ENCODE measurements at regions not wholly inside any gene's neighbourhood (a gene's known extent, or its start where the extent isn't known, plus 50 kb on each side); places are given as distances from the start of the nearest gene placed in this dataset.

- no peak for DNase-seq
Observed at GRCh38 chr9:28653216-28653615, 1079.9 kb upstream of the C9orf72 start.

DNA sequence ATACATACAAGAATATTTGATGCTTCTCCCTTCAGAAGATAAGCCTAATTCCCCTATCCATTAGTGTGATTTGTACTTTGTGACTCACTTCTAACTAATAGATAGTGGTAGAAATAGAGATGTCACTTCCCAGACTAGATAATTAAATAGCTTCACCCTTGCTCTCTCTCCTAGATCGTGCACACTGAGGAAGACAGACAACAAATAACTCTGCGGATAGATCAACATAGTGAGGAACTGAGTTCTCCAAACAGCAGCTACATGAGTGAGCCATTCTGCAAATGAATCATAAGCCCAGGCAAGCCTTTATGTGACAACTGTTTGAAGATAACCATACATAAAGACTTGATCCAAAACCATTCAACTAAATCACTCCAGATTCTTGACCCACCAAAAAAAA lies 1083.4 kb upstream of the C9orf72 start:
- DNase-seq, result no peak

DNA sequence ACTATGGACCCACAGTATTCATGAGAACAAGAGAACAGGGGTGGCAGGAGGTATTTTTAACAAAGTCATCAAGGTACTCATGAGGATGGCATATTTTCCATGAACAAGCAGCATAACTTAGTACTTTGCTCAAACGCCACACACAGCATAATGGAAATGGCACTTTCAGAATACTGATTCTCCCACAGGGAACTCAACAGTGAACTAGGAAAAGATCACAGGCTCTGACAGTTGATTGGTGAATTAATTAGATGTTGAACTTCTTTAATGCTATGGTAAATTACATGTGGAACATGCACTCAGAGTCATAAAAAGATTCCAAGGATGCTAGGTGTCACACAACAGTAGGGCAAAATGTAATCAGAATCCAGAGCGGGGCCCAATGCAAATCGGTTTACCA lies 1088.6 kb upstream of the C9orf72 start:
- no peak for DNase-seq

- DNase-seq, result no peak
Observed at GRCh38 chr9:28662675-28663074, 1089.4 kb upstream of the C9orf72 start.

DNA sequence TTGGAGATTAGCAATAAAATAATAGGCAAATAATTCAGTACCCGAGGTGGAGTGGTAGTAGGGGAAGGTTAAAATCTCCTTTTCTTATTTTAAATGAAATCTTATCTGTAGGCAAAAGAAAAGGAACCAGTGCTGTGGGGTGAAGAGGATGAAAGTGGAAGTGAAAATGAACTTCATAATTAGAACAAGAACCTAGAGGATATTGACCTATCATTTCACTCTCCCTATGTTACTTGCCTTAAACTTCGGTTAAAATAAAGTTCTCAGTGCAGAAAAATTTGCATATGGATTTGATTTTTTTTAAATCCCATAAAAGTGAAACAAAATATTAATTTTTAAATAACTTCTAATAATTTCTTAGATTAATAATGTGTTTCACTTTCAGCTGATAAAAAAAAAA lies 1094.9 kb upstream of the C9orf72 start:
- DNase-seq, result no peak

GRCh38 chr9:28671000-28671399 lies 1097.7 kb upstream of the C9orf72 start:
- DNase-seq, result no peak

DNA sequence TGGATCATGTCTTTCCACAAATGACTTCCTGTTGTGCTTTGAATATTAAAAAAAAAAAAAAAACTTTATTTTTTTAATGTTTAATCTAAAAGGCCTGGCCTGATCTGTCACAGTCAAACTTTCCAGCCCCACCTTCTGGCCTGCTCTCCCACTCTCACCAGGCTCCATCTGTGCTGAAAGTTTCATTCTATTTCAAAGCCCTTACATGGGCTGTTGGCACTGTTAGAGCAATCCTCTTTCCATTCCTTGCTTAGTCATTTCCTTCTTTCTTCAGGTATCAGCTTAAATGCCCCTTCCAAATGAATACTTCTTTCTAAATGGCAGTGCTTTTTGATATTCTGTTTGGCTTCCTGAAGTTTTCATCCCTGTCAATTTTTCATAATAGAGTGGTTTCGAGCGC lies 1104.8 kb upstream of the C9orf72 start:
- DNase-seq, result no peak

DNA sequence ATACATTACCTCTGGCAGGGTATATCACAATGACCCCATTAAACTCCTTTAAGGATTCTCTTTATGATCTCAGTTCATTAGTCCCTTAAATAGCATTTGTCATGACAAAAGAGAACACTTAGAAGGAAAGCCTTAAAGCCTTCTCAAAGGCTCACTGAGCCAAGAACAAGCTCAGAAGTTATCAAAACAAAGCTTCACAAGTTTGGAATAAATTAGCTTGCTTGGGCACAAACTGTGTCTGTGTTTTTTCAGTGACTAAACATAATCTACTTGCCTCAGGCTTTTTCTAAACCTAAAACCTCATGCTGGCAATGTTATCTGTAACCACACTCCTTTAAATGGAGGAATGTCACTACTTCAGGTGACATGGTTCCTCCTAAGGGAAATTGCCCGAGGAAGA lies 1114.9 kb upstream of the C9orf72 start:
- no peak for DNase-seq

- no peak for DNase-seq
Observed at GRCh38 chr9:28692012-28692411, 1118.7 kb upstream of the C9orf72 start.

GRCh38 chr9:28696960-28697359 lies 1123.7 kb upstream of the C9orf72 start:
- DNase-seq, result no peak

- no peak for DNase-seq
Observed at GRCh38 chr9:28699632-28700031, 1126.4 kb upstream of the C9orf72 start.

DNA sequence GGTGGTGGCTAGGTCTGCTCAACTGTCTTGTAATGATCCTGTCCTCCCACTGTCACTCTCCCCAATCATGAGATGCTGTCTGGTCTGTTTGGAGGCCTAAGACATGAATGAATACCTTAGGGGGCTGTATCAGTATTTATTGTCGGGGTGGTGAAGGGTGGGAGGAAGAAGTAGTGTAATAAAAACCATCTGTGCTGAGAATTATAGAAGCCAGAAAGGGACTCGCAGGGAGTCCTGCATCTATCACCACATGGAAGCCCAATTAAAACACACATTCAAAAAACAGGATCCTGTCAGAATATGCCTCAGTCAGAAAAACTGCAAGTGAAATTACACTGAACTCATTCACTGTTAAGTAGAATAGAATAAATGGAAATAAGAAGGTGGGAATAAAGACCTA lies 1134.3 kb upstream of the C9orf72 start:
- no peak for DNase-seq

DNA sequence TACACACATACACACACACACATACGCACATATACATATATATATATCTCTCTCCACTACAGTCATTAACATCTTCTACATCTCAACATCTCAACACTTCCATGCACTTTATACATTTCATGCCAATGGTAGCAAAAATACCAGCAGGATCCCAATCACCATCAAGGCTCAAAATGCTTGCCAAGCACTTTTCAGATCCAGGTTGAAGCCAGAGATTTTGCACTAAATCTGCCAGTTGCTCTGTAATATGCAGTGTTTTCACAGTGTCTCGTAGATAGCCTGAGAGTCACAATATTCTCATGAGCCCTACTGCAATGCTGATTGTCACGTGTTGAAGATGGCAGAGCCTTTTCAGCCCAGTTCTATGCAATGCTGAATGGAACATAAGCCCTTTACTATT lies 1140.9 kb upstream of the C9orf72 start:
- DNase-seq, result no peak

- no peak for DNase-seq
Observed at GRCh38 chr9:28718226-28718625, 1144.9 kb upstream of the C9orf72 start.

DNA sequence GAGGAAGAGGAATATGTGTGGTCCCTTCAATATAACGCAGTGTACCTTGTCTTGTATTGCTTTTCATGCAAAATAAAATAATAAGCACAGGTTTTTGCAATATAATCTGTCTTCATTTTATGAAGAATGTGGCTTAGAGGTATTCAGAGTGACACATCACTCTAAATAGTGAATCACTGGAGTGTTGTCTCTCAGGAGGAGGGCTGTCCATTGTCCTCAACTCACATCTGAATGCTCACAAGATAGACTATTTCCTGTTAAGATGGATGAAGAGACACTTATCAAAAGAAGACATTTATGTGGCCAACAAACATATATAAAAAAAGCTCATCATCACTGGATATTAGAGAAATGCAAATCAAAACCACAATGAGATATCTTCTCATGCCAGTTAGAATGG lies 1147.5 kb upstream of the C9orf72 start:
- no peak for DNase-seq

DNA sequence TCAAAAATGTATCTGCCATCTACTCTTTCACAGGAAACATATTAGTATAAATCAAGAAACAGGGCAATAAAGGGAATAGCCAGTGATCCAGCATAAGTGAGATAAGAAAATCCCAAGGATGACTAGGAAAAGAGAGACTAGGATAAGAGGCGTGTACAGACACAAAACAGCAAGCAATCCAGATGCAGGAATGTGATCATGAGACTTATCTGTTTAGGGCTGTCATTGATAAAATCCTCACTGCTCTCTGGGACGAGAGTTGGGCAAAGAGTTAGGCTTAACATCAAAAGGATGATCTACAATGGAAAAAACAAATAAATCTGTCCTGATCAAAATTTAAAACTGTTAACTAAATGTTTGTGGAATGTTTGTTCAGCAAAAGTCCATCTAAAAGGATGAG lies 1156.8 kb upstream of the C9orf72 start:
- no peak for DNase-seq

GRCh38 chr9:28735738-28736342 lies 1162.6 kb upstream of the C9orf72 start:
- no peak for DNase-seq

DNA sequence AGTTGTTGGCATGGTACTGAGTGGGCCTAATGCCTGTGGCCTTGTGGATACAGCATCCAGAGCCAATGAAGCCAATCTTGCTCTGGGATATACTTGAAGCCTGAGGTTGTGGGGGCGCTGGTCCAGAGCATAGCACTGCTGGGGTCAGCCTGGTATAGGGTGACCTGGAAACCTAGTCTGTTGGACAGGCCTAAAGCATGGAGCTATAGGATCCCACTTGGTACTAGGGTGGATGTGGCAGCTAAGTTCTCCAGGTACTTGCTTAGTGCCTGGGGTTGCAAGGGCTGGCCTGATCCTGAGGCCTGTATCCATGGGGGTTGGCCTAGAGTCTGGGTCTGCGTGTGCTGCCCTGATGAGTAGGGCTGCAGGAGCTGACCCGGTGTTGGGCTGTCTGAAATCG lies 1168.2 kb upstream of the C9orf72 start:
- no peak for DNase-seq

DNA sequence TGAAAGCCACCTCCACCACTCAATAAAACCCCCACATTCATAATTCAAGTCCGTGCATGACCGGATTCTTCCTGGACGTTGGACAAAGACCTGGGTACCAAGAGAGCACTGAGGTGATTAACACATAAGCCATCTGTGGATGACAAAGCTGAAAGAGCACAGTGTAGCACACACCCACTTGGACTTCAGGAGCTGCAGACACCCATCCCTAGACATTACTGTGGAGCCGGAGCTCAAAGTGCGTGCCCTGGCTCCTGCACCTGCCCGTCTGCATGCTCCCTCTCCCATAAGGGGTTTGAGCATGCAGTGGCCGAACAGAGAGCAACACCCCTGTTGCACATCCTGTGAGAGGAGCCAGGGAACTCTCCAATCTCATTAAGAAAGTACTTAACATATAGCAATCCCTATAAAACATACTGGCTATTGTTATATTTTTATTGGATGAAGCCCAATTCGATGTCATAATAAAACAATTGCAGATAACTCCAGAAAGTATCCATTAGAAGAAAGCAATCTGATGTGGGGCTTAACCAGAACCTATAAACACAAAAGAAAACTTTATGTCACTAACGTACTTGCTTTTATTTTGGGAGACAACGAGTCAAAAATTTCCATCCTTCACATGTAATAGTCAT lies 1174.2 kb upstream of the C9orf72 start:
- DNase-seq, result peak; percentile 38

GRCh38 chr9:28750136-28750535 lies 1176.9 kb upstream of the C9orf72 start:
- no peak for DNase-seq

DNA sequence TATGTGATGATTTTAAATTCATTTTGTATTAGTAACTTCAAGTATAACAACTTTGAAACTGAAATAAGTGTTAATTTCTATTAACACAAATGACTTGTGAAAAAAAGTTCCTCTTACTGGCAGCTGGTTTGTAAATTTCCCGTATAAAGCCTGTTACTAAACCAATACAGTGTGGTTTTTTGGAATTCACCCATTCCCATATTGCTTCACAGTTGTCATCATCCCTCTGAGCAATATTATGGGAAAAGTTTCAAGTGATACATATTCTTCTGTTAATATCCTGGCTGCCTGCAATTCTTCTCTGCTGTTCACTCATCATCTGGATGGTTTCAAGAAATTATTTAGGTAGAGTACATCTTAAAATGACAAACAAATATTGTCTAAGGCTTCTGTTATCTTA lies 1185.1 kb upstream of the C9orf72 start:
- no peak for DNase-seq

DNA sequence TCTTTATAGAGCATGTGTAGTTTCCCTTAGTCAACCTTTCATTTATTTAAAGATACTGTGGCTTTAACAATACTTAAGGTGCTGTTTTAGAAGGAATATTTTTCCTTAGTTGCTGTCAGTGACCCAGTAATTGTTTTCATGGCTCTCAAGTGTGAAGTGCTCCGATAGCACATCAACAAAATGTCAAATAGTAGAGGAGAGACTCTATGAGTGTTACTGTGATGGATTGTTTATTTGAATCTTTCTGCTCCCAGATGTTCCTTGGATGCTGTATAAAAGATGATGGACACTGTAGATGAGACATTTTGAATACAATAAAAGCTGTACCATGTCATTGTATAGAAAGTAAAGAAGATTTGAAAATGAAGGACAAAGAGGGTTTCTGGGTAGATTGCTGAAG lies 1185.7 kb upstream of the C9orf72 start:
- DNase-seq, result no peak

- no peak for DNase-seq
Observed at GRCh38 chr9:28762167-28762566, 1188.9 kb upstream of the C9orf72 start.

- no peak for DNase-seq
Observed at GRCh38 chr9:28764532-28764931, 1191.3 kb upstream of the C9orf72 start.

DNA sequence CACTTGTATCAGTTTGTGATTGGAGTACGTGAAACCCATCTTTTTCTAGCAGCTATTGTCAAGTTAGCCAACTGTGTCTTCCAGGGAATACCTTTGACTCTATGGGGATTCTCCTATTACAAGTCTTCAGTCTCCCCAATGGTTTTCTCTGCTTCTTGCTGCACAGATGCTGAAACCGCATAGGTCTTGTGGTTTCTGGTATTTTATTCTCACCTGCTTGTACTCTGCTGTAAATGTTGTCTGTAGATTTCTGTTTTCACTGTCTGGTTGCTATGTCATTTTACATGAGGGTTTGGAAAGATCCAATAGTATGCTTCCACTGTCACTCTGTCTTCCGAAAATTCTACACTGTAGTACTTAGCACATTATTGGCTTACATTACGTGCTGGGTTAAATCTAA lies 1196.9 kb upstream of the C9orf72 start:
- no peak for DNase-seq
